Astrocyte of the spinal cord (primary cell): ENCODE measurements at regions not wholly inside any gene's neighbourhood (a gene's known extent, or its start where the extent isn't known, plus 50 kb on each side); places are given as distances from the start of the nearest gene placed in this dataset.

ENCODE experiments used
- DNase-seq: peaks from one replicate; pipeline ENCODE4 v3.0.0; 2011; ENCODE audit warnings: low read depth, low spot score
- H3K4me3 ChIP-seq: 2 replicates; pipeline ENCODE4 v1.5.1; 2011; ENCODE audit warnings: low read depth, mild to moderate bottlenecking, low read length, moderate library complexity
- CTCF ChIP-seq: IDR thresholded peaks from 2 replicates; pipeline ENCODE4 v1.5.1; 2012; ENCODE audit warnings: low read depth, mild to moderate bottlenecking, low read length, inconsistent platforms
- in situ Hi-C: cut with HindIII; loops from 2 replicates; pipeline ENCODE4 v1.10.0; 2017; ENCODE audit warnings: low sequenced_read_pairs

DNA sequence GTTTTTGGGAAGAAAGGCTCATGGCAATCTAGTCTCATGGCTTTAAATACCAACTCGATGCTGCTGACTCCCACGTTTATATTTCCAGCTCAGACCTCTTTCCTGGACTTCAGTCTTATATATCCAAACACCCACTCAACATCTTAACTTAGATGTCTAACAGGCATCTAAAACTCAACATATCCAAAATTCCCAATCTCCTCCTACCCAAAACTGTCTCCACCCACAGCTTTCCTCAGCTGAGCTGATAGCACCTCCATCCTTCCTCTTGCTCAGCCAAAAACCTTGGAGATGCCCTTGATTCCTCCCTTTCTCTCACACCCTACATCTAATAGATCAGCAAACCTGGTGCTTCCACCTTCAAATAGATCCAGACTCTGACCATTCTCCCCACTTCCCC lies 202.5 kb downstream of the TLE3 start:
- no peak for DNase-seq
- H3K4me3 ChIP-seq = no peak overlapping the region
- no peak for TF ChIP-seq CTCF
- in situ Hi-C loops = no loop called here

- no peak overlapping the region for H3K4me3 ChIP-seq
- in situ Hi-C loops = no loop called here
- DNase-seq = no peak
- no peak for TF ChIP-seq CTCF
Measured at GRCh38 chr15:69896606-69897005, 201.1 kb downstream of the TLE3 start.

DNA sequence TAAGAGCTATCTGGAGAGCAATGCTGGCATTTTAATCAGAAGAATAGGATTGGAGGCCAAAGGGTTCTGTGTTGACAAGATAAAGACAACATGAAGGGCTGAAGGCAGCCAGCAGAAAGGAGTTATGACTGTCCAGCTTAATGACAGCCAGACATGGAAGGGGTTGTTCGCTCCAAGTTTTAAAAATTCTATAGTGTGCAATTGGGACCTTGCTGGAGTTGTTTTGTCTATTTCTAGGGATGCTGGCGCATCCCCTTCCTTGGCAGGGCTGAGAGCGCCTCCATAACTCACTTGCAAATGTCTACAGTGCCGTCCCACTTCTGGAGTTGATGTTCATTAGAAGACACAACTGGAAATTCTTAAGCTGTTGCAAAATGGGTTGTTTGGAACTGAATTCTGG lies 200.7 kb downstream of the TLE3 start:
- DNase-seq = no peak
- in situ Hi-C loops = no loop called here
- TF ChIP-seq CTCF = no peak
- no peak overlapping the region for H3K4me3 ChIP-seq

DNA sequence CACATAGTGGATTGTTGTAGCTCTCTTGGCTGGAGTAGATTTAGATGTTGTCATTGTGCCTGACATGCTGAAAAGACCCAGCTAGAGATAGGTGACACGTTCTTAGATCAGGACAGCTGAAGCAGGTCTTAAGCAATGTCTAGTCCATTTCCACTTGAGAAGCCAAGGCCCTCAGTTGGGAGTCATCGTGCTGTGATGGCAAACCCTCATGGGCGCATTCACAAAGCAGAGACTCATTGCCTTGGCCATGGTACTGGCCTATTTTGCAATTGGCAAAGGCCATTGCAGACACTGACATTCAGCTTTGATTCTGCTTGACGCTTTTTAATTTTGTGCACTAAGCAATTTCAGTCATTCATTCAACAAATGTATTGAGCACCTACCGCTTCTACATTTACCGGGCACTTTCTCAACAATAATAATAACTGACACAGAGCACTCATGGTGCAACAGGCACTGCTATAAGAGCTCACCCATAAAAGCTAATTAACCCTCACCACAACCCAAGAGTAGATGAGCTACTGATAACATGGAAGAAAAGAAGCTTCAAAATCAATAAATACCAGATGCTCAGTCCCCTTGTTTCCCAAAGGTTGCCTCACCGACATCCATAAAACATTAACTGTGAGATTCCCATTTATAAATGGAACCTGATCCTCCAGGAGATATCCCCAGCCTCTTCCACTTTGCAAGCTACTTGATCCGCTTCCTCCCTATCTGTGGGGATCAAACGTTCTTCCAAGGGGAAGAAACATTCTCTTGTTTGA lies 200.1 kb downstream of the TLE3 start:
- no peak for DNase-seq
- in situ Hi-C loops = no loop called here
- no peak overlapping the region for H3K4me3 ChIP-seq
- TF ChIP-seq CTCF = no peak

DNA sequence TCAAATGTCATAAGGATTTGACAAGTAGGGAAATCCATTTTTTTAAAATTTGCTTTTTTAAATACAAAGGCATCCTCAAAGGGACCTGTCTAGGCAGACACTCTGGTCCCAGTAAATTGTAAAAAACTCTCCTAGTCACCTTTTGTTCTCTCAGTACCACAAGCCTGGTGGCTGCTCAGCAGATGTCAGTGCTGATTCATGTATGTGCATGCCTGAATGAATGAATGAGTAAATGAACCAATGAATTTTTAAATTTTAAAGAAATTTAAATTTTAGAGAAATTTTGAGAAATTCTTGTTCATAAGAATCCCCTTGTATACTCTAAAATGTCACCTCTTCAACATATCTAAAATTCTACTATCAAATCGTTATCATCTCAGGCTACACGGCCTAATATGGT lies 199.5 kb downstream of the TLE3 start:
- in situ Hi-C loops = no loop called here
- TF ChIP-seq CTCF = no peak
- no peak for DNase-seq
- H3K4me3 ChIP-seq = no peak overlapping the region

DNA sequence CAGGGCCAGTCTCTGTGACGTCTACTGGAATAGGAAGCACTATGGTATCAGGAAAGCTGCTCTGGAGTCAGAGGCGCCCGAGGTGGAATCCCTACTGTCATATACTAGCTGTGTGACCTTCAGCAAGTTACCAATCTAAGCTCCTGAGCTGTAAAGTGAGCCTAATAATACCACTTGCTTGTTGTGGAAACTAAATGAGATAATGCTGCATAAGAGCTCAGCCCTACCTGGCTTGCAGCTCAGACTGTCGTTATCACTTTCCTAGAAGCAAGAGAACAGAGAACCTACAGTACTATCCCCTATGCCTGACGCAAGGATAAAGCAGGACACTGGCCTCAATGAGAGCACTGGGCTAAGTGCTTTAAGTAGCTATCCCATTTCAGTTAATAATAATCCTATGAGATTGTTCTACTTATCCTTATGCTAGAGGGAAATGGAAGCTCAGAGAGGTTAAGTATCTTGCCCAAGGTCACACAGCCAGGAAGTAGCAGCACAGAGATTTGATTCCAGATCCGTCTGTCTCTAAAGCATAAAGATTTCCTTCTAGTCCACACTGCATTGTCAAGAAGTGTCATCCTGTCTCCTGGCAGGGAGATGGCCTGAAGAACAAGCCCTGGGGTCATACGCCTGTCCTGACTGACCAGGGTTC lies 195.2 kb downstream of the TLE3 start:
- H3K4me3 ChIP-seq = no peak overlapping the region
- in situ Hi-C loops = no loop called here
- DNase-seq = no peak
- no peak for TF ChIP-seq CTCF
